Sigmoid colon (tissue), 4 donors: ENCODE measurements at regions not wholly inside any gene's neighbourhood (a gene's known extent, or its start where the extent isn't known, plus 50 kb on each side); places are given as distances from the start of the nearest gene placed in this dataset.

Experiments
- POLR2AphosphoS5 ChIP-seq, 4 donors: sonication (generic); formaldehyde crosslinking; IDR thresholded peaks; one replicate each; pipeline ENCODE4 v1.6.1; 2017; ENCODE audit warnings: antibody characterized with exemption in 4 of 4
- TF ChIP-seq, protein P1 (sequence below), 4 experiments: fragments of 450-650 bp in 3 of 4; fragments of 200-600 bp in 1 of 4; IDR thresholded peaks; one replicate each; pipeline ENCODE4 v1.5.1; 2016 to 2019; ENCODE audit warnings: antibody characterized with exemption in 4 of 4, mild to moderate bottlenecking in 3 of 4, moderate library complexity in 2 of 4

DNA sequence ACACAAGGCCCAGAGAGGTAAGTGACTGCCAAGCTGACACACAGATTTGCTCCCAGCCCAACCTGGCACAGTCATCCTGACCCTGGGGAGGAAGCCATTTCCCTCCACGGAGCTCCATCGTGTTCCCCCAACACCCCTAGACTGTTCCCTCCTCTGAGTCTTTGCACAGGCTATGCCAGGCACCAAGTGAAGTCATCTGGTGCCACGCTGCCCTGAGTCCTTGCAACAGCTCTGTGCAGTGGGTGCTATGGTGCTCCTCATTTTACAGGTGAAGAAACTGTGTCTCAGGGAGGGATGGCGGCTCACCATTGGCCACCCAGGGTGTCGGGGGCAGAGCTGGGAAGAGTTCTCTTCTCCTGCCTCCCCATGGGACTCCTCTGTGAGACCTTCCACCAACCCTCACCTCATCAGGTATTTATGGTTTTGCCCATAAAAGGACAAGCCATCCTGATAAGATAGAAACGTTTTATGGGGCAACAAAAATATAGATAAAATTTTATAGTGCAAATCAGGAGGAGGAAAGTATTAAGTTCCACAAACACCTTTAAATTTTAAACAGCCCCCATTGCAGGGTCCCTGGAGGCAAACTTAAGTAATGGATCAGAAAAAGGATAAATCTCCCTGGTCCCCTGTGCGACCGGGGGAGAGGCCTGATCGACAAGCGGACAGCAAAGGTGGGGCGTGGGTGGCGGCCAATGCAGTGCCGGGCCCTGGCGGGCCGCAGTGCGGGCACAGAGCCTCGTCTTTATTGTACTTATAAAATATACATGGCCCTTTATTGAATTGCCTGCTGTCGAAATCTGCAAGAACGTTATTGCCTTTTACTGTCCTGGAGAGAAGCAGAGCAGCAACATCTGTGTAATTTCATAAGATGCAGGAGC lies 50.2 kb upstream of the ZBTB43 start:
- TF ChIP-seq, protein P1, sequence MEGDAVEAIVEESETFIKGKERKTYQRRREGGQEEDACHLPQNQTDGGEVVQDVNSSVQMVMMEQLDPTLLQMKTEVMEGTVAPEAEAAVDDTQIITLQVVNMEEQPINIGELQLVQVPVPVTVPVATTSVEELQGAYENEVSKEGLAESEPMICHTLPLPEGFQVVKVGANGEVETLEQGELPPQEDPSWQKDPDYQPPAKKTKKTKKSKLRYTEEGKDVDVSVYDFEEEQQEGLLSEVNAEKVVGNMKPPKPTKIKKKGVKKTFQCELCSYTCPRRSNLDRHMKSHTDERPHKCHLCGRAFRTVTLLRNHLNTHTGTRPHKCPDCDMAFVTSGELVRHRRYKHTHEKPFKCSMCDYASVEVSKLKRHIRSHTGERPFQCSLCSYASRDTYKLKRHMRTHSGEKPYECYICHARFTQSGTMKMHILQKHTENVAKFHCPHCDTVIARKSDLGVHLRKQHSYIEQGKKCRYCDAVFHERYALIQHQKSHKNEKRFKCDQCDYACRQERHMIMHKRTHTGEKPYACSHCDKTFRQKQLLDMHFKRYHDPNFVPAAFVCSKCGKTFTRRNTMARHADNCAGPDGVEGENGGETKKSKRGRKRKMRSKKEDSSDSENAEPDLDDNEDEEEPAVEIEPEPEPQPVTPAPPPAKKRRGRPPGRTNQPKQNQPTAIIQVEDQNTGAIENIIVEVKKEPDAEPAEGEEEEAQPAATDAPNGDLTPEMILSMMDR (IDR thresholded peaks at IDR 0.05): no peak
- TF ChIP-seq POLR2AphosphoS5 (IDR thresholded peaks at IDR 0.05): no peak
